Mesothelial cell of epicardium (in vitro differentiated cells): ENCODE measurements at regions not wholly inside any gene's neighbourhood (a gene's known extent, or its start where the extent isn't known, plus 50 kb on each side); places are given as distances from the start of the nearest gene placed in this dataset.

Source experiments
- DNase-seq, 2 experiments: peaks; one replicate each; pipeline ENCODE4 v3.0.0; 2021; ENCODE audit warnings: low spot score in 2 of 2; ENCODE audit not compliant: unreplicated experiment in 2 of 2
- H3K27ac Mint-ChIP-seq: 2 replicates; pipeline ENCODE4 v1.8.0; 2021; ENCODE audit warnings: mixed read lengths
- H3K27me3 Mint-ChIP-seq: 2 replicates; pipeline ENCODE4 v1.8.0; 2021; ENCODE audit warnings: low read depth, mixed read lengths
- H3K36me3 Mint-ChIP-seq: 2 replicates; pipeline ENCODE4 v1.8.0; 2021; ENCODE audit warnings: mixed read lengths
- H3K4me1 Mint-ChIP-seq: 2 replicates; pipeline ENCODE4 v1.8.0; 2021; ENCODE audit warnings: mixed read lengths
- H3K4me3 Mint-ChIP-seq: 2 replicates; pipeline ENCODE4 v1.8.0; 2021; ENCODE audit warnings: mild to moderate bottlenecking, moderate library complexity, mixed read lengths
- H3K9me3 Mint-ChIP-seq: 2 replicates; pipeline ENCODE4 v1.8.0; 2021; ENCODE audit warnings: mixed read lengths
- TF ChIP-seq, protein P1 (sequence below): fragments of 200-600 bp; sonication (generic); IDR thresholded peaks from one replicate; pipeline ENCODE4 v1.5.0; 2021; ENCODE audit warnings: antibody characterized with exemption; ENCODE audit not compliant: unreplicated experiment

DNA sequence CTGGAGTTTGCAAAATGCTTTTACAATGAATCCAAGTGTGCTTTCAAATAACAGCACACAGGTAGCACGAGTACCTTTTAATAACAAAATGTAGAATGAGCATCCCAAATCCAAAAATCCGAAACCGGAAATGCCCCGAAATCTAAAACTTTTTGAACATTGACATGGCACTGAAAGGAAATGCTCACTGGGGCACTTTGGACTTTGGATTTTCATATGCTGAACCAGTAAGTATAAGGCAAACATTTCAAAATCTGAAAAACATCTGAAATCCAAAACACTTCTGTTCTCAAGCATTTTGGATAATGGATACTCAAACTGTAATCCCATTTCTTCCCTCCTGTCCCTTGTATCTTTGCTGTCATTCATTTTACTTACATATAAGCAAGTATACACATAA, 50.1 kb downstream of the GCNT4 start:
- TF ChIP-seq, protein P1, sequence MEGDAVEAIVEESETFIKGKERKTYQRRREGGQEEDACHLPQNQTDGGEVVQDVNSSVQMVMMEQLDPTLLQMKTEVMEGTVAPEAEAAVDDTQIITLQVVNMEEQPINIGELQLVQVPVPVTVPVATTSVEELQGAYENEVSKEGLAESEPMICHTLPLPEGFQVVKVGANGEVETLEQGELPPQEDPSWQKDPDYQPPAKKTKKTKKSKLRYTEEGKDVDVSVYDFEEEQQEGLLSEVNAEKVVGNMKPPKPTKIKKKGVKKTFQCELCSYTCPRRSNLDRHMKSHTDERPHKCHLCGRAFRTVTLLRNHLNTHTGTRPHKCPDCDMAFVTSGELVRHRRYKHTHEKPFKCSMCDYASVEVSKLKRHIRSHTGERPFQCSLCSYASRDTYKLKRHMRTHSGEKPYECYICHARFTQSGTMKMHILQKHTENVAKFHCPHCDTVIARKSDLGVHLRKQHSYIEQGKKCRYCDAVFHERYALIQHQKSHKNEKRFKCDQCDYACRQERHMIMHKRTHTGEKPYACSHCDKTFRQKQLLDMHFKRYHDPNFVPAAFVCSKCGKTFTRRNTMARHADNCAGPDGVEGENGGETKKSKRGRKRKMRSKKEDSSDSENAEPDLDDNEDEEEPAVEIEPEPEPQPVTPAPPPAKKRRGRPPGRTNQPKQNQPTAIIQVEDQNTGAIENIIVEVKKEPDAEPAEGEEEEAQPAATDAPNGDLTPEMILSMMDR: no peak
- Mint-ChIP-seq H3K4me3 (no peak overlapping the region), H3K36me3 (peaks cover 11% of the 10 kb centered on the region), H3K4me1 (peaks cover 7% of the 10 kb centered on the region), H3K27me3 (no peaks in the 10 kb centered on the region), H3K27ac (no peak overlapping the region), H3K9me3 (peaks cover 27% of the 10 kb centered on the region)
- DNase-seq: no peak

- H3K9me3 Mint-ChIP-seq: peaks cover 19% of the 10 kb centered on the region
- TF ChIP-seq, protein P1: no peak
- no peaks in the 10 kb centered on the region for H3K27me3 Mint-ChIP-seq
- H3K27ac Mint-ChIP-seq: no peak overlapping the region
- H3K4me1 Mint-ChIP-seq: no peaks in the 10 kb centered on the region
- DNase-seq: no peak
- peaks cover 7% of the 10 kb centered on the region for H3K36me3 Mint-ChIP-seq
- H3K4me3 Mint-ChIP-seq: no peak overlapping the region
Measured at GRCh38 chr5:74995926-74996325, 56.4 kb downstream of the GCNT4 start.

DNA sequence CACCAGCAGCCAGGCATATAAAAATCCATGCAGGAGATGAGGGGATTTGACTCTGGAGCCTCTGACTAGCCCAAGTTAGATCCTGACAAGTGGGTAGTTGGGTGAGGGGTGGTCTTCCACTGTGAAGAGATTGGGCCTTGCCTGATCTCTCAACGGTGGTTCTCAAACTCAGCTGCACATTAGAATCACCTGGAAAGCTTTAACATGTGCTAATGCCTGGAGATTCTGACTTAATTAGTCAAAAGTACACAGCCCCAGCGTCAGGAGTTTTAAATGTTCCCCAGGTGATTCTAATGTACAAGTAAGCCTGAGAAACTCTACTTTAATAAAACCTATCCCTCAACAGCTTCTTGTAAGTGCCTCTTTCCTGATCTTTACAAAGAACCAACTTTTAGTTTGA, 57.5 kb downstream of the GCNT4 start:
- H3K36me3 Mint-ChIP-seq: peaks cover 7% of the 10 kb centered on the region
- no peaks in the 10 kb centered on the region for H3K4me1 Mint-ChIP-seq
- no peak overlapping the region for H3K27ac Mint-ChIP-seq
- no peak for DNase-seq
- H3K27me3 Mint-ChIP-seq: no peaks in the 10 kb centered on the region
- no peak overlapping the region for H3K4me3 Mint-ChIP-seq
- H3K9me3 Mint-ChIP-seq: peaks cover 19% of the 10 kb centered on the region
- TF ChIP-seq, protein P1: no peak

DNA sequence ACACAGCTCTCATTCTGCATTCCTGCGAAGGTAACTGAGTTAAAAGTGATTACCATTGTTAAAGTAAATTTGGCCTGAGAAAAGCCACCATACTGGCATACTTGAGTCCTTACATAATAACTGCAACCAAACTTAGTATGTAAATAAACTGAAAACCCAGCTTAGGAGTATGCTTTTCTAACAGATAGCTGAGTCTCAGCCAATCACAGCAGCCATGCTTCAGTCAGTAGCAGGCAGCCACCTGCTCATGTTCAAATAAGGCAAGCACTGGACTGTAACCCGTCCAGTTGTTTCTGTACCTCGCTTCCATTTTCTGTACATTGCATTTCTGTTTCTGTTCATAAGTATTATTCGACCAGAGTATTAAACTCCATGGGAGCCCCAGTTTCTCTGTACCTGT, 58.6 kb downstream of the GCNT4 start:
- no peaks in the 10 kb centered on the region for H3K4me1 Mint-ChIP-seq
- no peaks in the 10 kb centered on the region for H3K27me3 Mint-ChIP-seq
- no peak overlapping the region for H3K4me3 Mint-ChIP-seq
- peaks cover 7% of the 10 kb centered on the region for H3K36me3 Mint-ChIP-seq
- TF ChIP-seq, protein P1: no peak
- H3K9me3 Mint-ChIP-seq: peaks cover 19% of the 10 kb centered on the region
- no peak for DNase-seq
- H3K27ac Mint-ChIP-seq: no peak overlapping the region

DNA sequence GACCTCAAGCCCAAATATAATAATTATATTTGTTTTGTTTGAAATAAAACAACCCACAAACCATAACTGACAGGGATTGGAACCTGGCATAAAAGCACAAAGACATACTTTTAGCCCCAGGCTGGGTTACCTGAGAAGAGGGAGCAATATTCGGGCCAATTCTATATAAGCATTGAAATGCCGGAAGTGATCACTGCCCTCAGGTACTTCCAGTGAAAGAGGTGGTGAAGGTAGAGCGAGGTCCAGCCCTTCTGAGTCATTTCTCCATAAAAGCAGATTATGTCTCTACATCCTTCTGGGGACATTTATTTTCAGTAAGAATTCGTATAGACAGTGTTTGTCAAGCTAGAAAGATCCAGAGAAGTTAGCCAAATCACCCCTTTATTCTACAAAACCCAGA, 59.6 kb downstream of the GCNT4 start:
- Mint-ChIP-seq H3K4me3 (no peak overlapping the region), H3K27me3 (no peaks in the 10 kb centered on the region), H3K4me1 (no peaks in the 10 kb centered on the region), H3K9me3 (peaks cover 20% of the 10 kb centered on the region), H3K36me3 (peaks cover 6% of the 10 kb centered on the region), H3K27ac (no peak overlapping the region)
- no peak for DNase-seq
- TF ChIP-seq, protein P1: no peak

- H3K4me3 Mint-ChIP-seq: no peak overlapping the region
- H3K9me3 Mint-ChIP-seq: peaks cover 10% of the 10 kb centered on the region
- H3K36me3 Mint-ChIP-seq: peaks cover 2% of the 10 kb centered on the region
- no peak for DNase-seq
- no peaks in the 10 kb centered on the region for H3K27me3 Mint-ChIP-seq
- TF ChIP-seq, protein P1: no peak
- no peak overlapping the region for H3K27ac Mint-ChIP-seq
- no peaks in the 10 kb centered on the region for H3K4me1 Mint-ChIP-seq
Measured at GRCh38 chr5:74991522-74991921, 60.8 kb downstream of the GCNT4 start.
